Psoas muscle (tissue), 7 donors: ENCODE measurements at regions not wholly inside any gene's neighbourhood (a gene's known extent, or its start where the extent isn't known, plus 50 kb on each side); places are given as distances from the start of the nearest gene placed in this dataset.
A peak's percentile ranks its signal among the peaks of the same experiment; 100 is the strongest.

Source experiments
- ATAC-seq, 4 donors: fragments of 200-7000 bp; cut with Tn5 transposase; one replicate each; pipeline ENCODE4 v1.9.1; 2020; ENCODE audit warnings: moderate library complexity in 3 of 4, mild to moderate bottlenecking in 2 of 4
- DNase-seq, 2 donors: peaks; one replicate each; pipeline ENCODE4 v3.0.0-alpha.2; 2020
- H3K27ac ChIP-seq: fragments of 200-600 bp; one replicate; pipeline ENCODE4 v1.8.0; 2022
- H3K27me3 ChIP-seq, 3 donors: fragments of 200-600 bp in 1 of 3; one replicate each; pipeline versions ENCODE4 v1.6.1 to v1.8.0; 2013 to 2022; ENCODE audit warnings: low read length in 2 of 3, mild to moderate bottlenecking in 2 of 3, moderate library complexity in 1 of 3; ENCODE audit not compliant: insufficient read depth in 3 of 3
- H3K36me3 ChIP-seq, 2 donors: fragments of 200-600 bp in 1 of 2; one replicate each; pipeline versions ENCODE4 v1.6.1 to v1.8.0; 2013 to 2022; ENCODE audit warnings: low read depth in 1 of 2, mild to moderate bottlenecking in 1 of 2, moderate library complexity in 1 of 2; ENCODE audit not compliant: insufficient read depth in 1 of 2
- H3K4me1 ChIP-seq: fragments of 200-600 bp; one replicate; pipeline ENCODE4 v1.8.0; 2022
- H3K4me3 ChIP-seq: fragments of 200-600 bp; one replicate; pipeline ENCODE4 v1.8.0; 2022; ENCODE audit warnings: mild to moderate bottlenecking
- H3K9me3 ChIP-seq: fragments of 200-600 bp; one replicate; pipeline ENCODE4 v1.8.0; 2022
- WGBS, 3 donors: extraction: QIAGEN DNeasy Blood & Tissue Kit; methylation state at CpG; one replicate each; pipeline versions ENCODE4 v1.1.6 to v1.1.7; 2013; 5-methylcytosine and 5-hydroxymethylcytosine counted together
- intact Hi-C, 2 donors: fragments of 100-400 bp; cut with DNase I; formaldehyde crosslinking; loops; one replicate each; pipeline versions ENCODE4 v1.11.0 to v1.14.2; 2022
- TF ChIP-seq, protein P1 (sequence below): fragments of 200-600 bp; IDR thresholded peaks from one replicate; pipeline ENCODE4 v1.8.0; 2022; ENCODE audit warnings: antibody characterized with exemption
- donor health status: healthy with polysubstance abuse.
- donor health status: DM: no; HTN: no; CAD: no; lungs with moderate emphysema.
- donor health status: Bipolar disorder and iron deficiency.
- donor health status: healthy.
- donor health status: DM: yes; HTN: yes; CAD: no.
- donor health status: DM: no; HTN: no; CAD: no.
- donor health status: DM: yes; HTN: yes; CAD: no.

DNA sequence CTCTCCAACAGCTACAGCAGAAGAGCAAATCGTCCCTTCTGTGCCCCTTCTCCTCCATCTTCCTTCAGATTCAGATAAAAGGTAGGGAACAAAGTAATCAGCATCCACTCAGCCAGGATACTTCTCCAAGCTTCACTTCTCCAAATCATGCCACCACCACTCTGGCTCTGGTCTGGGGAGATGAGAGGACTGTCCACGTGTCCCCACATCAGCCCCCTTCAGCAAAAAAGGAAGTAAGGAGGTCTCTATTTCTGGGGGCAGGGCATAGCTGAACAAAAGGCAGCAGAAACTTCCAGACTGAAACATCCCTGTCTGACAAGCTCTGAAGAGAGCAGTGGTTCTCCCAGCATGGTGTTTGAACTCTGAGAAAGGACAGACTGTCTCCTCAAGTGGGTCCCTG is 116.9 kb downstream of the C5orf15 start:
- intact Hi-C loops = no loop called here
- no peak overlapping the region for H3K27ac ChIP-seq
- TF ChIP-seq, protein P1, sequence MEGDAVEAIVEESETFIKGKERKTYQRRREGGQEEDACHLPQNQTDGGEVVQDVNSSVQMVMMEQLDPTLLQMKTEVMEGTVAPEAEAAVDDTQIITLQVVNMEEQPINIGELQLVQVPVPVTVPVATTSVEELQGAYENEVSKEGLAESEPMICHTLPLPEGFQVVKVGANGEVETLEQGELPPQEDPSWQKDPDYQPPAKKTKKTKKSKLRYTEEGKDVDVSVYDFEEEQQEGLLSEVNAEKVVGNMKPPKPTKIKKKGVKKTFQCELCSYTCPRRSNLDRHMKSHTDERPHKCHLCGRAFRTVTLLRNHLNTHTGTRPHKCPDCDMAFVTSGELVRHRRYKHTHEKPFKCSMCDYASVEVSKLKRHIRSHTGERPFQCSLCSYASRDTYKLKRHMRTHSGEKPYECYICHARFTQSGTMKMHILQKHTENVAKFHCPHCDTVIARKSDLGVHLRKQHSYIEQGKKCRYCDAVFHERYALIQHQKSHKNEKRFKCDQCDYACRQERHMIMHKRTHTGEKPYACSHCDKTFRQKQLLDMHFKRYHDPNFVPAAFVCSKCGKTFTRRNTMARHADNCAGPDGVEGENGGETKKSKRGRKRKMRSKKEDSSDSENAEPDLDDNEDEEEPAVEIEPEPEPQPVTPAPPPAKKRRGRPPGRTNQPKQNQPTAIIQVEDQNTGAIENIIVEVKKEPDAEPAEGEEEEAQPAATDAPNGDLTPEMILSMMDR = no peak
- DNase-seq (peak in 1 of 2 donors; percentile 5), ATAC-seq (no peak)
- H3K36me3 ChIP-seq = no peaks in the 10 kb centered on the region
- no peaks in the 10 kb centered on the region for H3K27me3 ChIP-seq
- H3K4me3 ChIP-seq = no peak overlapping the region
- 71 to 78% (median 77%) methylated on average over 2 of the region's 2 CpGs for WGBS, 3 donors
- H3K9me3 ChIP-seq = no peaks in the 10 kb centered on the region
- no peaks in the 10 kb centered on the region for H3K4me1 ChIP-seq

DNA sequence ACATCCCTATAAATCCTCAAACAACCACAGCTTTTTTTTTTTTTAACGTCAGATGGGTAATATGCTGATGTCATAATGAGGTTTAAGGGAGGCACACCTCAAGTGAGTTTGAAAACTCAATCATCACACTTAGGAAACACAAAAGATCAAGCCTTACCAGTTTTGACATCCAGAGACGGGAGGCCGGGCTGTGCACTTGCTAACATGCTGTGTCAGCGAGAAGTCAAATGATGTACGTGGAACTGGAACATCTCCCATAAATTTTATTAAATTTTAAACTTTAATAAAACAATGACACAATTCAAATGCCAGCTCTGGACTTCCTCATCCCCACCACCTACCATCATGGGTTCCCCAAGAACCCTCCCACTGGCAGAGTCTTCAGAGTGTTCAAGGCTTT is 117.6 kb downstream of the C5orf15 start:
- WGBS, 3 donors = 81 to 89% (median 87%) methylated on average over 5 of the region's 5 CpGs
- H3K9me3 ChIP-seq = no peaks in the 10 kb centered on the region
- H3K36me3 ChIP-seq = no peaks in the 10 kb centered on the region
- no peak overlapping the region for H3K27ac ChIP-seq
- intact Hi-C loops = no loop called here
- DNase-seq = peak in 1 of 2 donors; percentile 26
- no peak for ATAC-seq
- H3K27me3 ChIP-seq = no peaks in the 10 kb centered on the region
- H3K4me3 ChIP-seq = no peak overlapping the region
- H3K4me1 ChIP-seq = no peaks in the 10 kb centered on the region
- TF ChIP-seq, protein P1 = no peak

DNA sequence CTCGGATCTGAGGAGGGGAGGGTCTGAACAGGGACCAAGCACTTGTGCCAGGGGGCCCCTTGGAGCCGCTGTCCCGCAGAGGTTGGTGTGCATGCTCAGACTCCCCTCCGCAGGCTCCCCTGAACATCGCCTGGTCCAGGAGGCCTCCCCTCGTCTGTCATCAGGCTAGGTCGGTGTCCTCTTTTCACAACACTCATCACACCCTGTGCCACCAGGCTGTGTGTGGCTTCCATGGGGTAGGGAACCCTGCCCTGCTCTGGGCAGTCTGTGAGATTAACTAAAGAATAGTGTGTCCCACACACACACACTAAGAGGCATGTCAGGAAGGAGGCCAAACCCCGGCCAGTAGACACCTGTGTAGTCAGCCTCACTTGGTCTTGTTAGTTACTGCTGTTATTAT is 119.3 kb downstream of the C5orf15 start:
- 70 to 81% (median 74%) methylated on average over 8 of the region's 8 CpGs for WGBS, 3 donors
- ATAC-seq (peak in 1 of 4 donors; percentile 27), DNase-seq (peak in 1 of 2 donors; percentile 19)
- TF ChIP-seq, protein P1 = no peak
- Histone ChIP-seq H3K9me3 (no peaks in the 10 kb centered on the region), H3K4me1 (no peaks in the 10 kb centered on the region), H3K4me3 (no peak overlapping the region), H3K27me3 (no peaks in the 10 kb centered on the region), H3K36me3 (no peaks in the 10 kb centered on the region), H3K27ac (no peak overlapping the region)
- intact Hi-C loops = no loop called here

DNA sequence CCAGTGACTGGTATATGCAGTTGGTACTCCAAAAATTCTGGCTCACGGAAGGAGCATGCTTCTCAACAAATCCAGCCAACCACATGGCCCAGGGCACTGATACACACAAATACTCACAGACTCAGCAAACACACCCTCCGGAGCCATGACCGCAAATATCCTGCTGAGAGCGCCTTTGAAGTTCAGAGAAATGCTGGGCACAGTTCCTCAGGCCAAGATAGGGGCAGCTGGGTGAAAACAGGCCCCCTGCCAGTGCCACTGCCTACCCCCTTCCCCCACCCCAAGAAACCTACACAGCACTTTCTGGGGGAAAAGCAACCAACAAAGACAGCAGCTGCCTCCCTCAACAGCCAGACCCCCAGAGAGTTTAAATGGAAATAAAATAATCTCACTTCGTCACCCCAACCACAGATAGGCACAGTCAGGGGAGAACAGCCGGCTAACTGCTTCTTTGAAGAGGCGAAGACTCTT is 120.0 kb downstream of the C5orf15 start:
- 76 to 80% (median 79%) methylated on average over 7 of the region's 7 CpGs for WGBS, 3 donors
- TF ChIP-seq, protein P1 = no peak
- no peaks in the 10 kb centered on the region for H3K27me3 ChIP-seq
- H3K4me3 ChIP-seq = no peak overlapping the region
- no peaks in the 10 kb centered on the region for H3K36me3 ChIP-seq
- no peak for DNase-seq
- no peaks in the 10 kb centered on the region for H3K9me3 ChIP-seq
- intact Hi-C loops = no loop called here
- ATAC-seq = no peak
- H3K4me1 ChIP-seq = no peaks in the 10 kb centered on the region
- no peak overlapping the region for H3K27ac ChIP-seq

DNA sequence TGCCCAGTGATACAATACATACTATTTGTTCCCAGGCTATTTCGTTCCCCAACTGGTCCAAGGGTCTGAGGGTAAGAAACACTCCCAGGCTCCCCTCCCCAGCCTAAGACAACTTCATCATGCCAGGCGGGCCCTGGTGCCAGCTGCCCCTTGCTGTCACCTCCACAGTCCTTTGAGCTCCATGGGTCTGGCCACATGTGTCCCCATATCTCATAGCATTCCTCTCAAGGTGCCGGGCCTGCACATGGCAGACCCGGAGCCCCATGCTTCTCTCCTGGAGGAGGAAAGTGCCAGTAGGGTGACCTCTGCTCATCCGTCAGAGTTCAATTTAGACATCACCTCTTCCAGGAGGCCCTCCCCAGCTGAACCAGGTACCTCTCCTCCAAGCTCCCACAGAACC is 120.5 kb downstream of the C5orf15 start:
- no peak overlapping the region for H3K4me3 ChIP-seq
- no peaks in the 10 kb centered on the region for H3K9me3 ChIP-seq
- intact Hi-C loops = no loop called here
- H3K36me3 ChIP-seq = no peaks in the 10 kb centered on the region
- no peaks in the 10 kb centered on the region for H3K4me1 ChIP-seq
- DNase-seq (no peak), ATAC-seq (no peak)
- H3K27me3 ChIP-seq = no peaks in the 10 kb centered on the region
- WGBS, 3 donors = 91 to 96% (median 92%) methylated on average over 5 of the region's 5 CpGs
- H3K27ac ChIP-seq = no peak overlapping the region
- TF ChIP-seq, protein P1 = no peak
